Fibroblast of lung (primary cell): ENCODE measurements at regions not wholly inside any gene's neighbourhood (a gene's known extent, or its start where the extent isn't known, plus 50 kb on each side); places are given as distances from the start of the nearest gene placed in this dataset.

ENCODE experiments used
- DNase-seq, 2 donors: peaks; one replicate each; pipeline versions ENCODE4 v3.0.0 to v3.0.0-alpha.2; 2010; ENCODE audit warnings: low read depth in 2 of 2
- H2AFZ ChIP-seq: 2 replicates; pipeline ENCODE4 v1.5.1; 2012; ENCODE audit warnings: low read length, control low read depth, inconsistent platforms
- H3K27ac ChIP-seq: 2 replicates; pipeline ENCODE4 v1.5.1; 2011; ENCODE audit warnings: low read length, control low read depth; ENCODE audit not compliant: insufficient read depth
- H3K27me3 ChIP-seq: 2 replicates; pipeline ENCODE4 v1.5.1; 2011; ENCODE audit warnings: mild to moderate bottlenecking, low read length; ENCODE audit not compliant: control insufficient read depth, insufficient read depth
- H3K36me3 ChIP-seq: 2 replicates; pipeline ENCODE4 v1.5.1; 2011; ENCODE audit warnings: low read length; ENCODE audit not compliant: control insufficient read depth, insufficient read depth
- H3K4me1 ChIP-seq: 2 replicates; pipeline ENCODE4 v1.5.1; 2011; ENCODE audit warnings: low read length; ENCODE audit not compliant: control insufficient read depth, insufficient read depth; ENCODE audit errors: extremely low read depth
- H3K4me2 ChIP-seq: 2 replicates; pipeline ENCODE4 v1.5.1; 2011; ENCODE audit warnings: low read length, control low read depth; ENCODE audit not compliant: insufficient read depth; ENCODE audit errors: extremely low read depth
- H3K4me3 ChIP-seq, 4 experiments: fragments of 200-600 bp in 1 of 4; sonication (generic) in 1 of 4; replicated peaks in 1 of 4; 2 replicates each; pipeline ENCODE4 v1.5.1; 2011 to 2016; ENCODE audit warnings: low read length in 4 of 4, low read depth in 3 of 4, mild to moderate bottlenecking in 3 of 4, control low read depth in 2 of 4, inconsistent platforms in 1 of 4, mixed read lengths in 1 of 4; ENCODE audit not compliant: insufficient read depth in 1 of 4; ENCODE audit errors: control extremely low read depth in 1 of 4
- H3K79me2 ChIP-seq: 2 replicates; pipeline ENCODE4 v1.5.1; 2012; ENCODE audit warnings: mild to moderate bottlenecking, low read length, inconsistent platforms; ENCODE audit not compliant: control insufficient read depth, insufficient read depth
- H3K9ac ChIP-seq: 2 replicates; pipeline ENCODE4 v1.5.1; 2011; ENCODE audit warnings: mild to moderate bottlenecking, low read length, control low read depth; ENCODE audit not compliant: insufficient read depth
- H3K9me3 ChIP-seq: 2 replicates; pipeline ENCODE4 v1.5.1; 2012; ENCODE audit warnings: low read depth, low read length; ENCODE audit not compliant: control insufficient read depth, insufficient read depth
- H4K20me1 ChIP-seq: 2 replicates; pipeline ENCODE4 v1.5.1; 2011; ENCODE audit warnings: low read length; ENCODE audit not compliant: control insufficient read depth, insufficient read depth; ENCODE audit errors: extremely low read depth
- CTCF ChIP-seq, 2 donors: IDR thresholded peaks in 1 of 2; conservative IDR thresholded peaks in 1 of 2; 1 replicate in 1 of 2; 2 replicates in 1 of 2; pipeline ENCODE4 v1.5.1; 2011 to 2012; ENCODE audit warnings: low read length in 2 of 2, control low read depth in 1 of 2, inconsistent platforms in 1 of 2, low read depth in 1 of 2, mild to moderate bottlenecking in 1 of 2
- EZH2 ChIP-seq: IDR thresholded peaks from 2 replicates; pipeline ENCODE4 v1.5.1; 2012; ENCODE audit warnings: low read length, control low read depth, mild to moderate bottlenecking; ENCODE audit errors: missing control alignments

GRCh38 chr3:177735431-177735830, 538.1 kb upstream of the TBL1XR1 start:
- H3K27ac ChIP-seq, result no peak overlapping the region
- H3K4me2 ChIP-seq, result no peak overlapping the region
- no peaks in the 10 kb centered on the region for H3K79me2 ChIP-seq
- H3K4me3 ChIP-seq, result no peak overlapping the region
- no peaks in the 10 kb centered on the region for H4K20me1 ChIP-seq
- TF ChIP-seq CTCF (conservative IDR thresholded peaks at IDR 0.05 in 1 of 2, IDR thresholded peaks at IDR 0.05 in 1 of 2; ENCODE audit: low read depth in 1 of 2, low read length in 2 of 2) (no peak), EZH2 (no peak)
- H3K9me3 ChIP-seq, result no peaks in the 10 kb centered on the region
- no peaks in the 10 kb centered on the region for H3K27me3 ChIP-seq
- no peak for DNase-seq
- peaks cover 9% of the 10 kb centered on the region for H3K4me1 ChIP-seq
- no peak overlapping the region for H3K9ac ChIP-seq
- no peak overlapping the region for H2AFZ ChIP-seq
- no peaks in the 10 kb centered on the region for H3K36me3 ChIP-seq

- H3K4me2 ChIP-seq, result no peak overlapping the region
- no peak for DNase-seq
- H3K27me3 ChIP-seq, result no peaks in the 10 kb centered on the region
- H4K20me1 ChIP-seq, result no peaks in the 10 kb centered on the region
- no peak overlapping the region for H3K9ac ChIP-seq
- H3K4me1 ChIP-seq, result no peaks in the 10 kb centered on the region
- TF ChIP-seq EZH2 (no peak), CTCF (conservative IDR thresholded peaks at IDR 0.05 in 1 of 2, IDR thresholded peaks at IDR 0.05 in 1 of 2; ENCODE audit: low read depth in 1 of 2, low read length in 2 of 2) (no peak)
- H3K27ac ChIP-seq, result no peak overlapping the region
- H3K9me3 ChIP-seq, result no peaks in the 10 kb centered on the region
- no peak overlapping the region for H3K4me3 ChIP-seq
- H3K36me3 ChIP-seq, result no peaks in the 10 kb centered on the region
- no peaks in the 10 kb centered on the region for H3K79me2 ChIP-seq
- H2AFZ ChIP-seq, result no peak overlapping the region
These were observed 542.2 kb upstream of the TBL1XR1 start for GRCh38 chr3:177739461-177739860.

- no peaks in the 10 kb centered on the region for H4K20me1 ChIP-seq
- no peak overlapping the region for H3K4me3 ChIP-seq
- DNase-seq, result no peak
- H3K27me3 ChIP-seq, result no peaks in the 10 kb centered on the region
- TF ChIP-seq EZH2 (no peak), CTCF (conservative IDR thresholded peaks at IDR 0.05 in 1 of 2, IDR thresholded peaks at IDR 0.05 in 1 of 2; ENCODE audit: low read depth in 1 of 2, low read length in 2 of 2) (no peak)
- H3K36me3 ChIP-seq, result no peaks in the 10 kb centered on the region
- no peaks in the 10 kb centered on the region for H3K9me3 ChIP-seq
- no peaks in the 10 kb centered on the region for H3K79me2 ChIP-seq
- no peak overlapping the region for H2AFZ ChIP-seq
- H3K4me1 ChIP-seq, result peaks cover 2% of the 10 kb centered on the region
- no peak overlapping the region for H3K4me2 ChIP-seq
- H3K9ac ChIP-seq, result no peak overlapping the region
- H3K27ac ChIP-seq, result no peak overlapping the region
These were observed 543.0 kb upstream of the TBL1XR1 start for GRCh38 chr3:177740254-177740653.
